ENCODE measurements at regions not wholly inside any gene's neighbourhood (a gene's known extent, or its start where the extent isn't known, plus 50 kb on each side); places are given as distances from the start of the nearest gene placed in this dataset.

DNA sequence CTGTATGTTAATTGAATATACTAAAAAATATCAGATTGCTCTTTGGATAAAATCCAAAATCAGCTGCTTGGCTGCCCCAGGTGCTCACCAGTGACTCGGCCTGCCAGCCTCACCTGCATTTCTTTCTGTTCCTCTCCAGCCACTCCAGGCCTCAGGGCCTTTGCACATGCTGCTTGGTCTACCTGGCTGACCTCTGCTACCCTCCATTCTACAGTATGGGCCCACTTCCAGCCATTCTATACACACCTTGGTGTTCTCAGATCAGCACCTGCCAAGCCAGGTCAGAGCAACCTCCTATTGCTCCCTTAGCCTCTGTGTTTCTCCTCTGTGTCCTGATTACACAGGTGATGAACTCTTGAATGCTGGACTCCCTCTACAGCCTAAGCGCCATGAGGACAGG is 106.6 kb upstream of the TWIST2 start:
- intact Hi-C loops (cut with DNase I), result no loop called here
- no peaks in the 10 kb centered on the region for H3K4me1 ChIP-seq
- H3K27ac ChIP-seq, result no peak overlapping the region
- H3K36me3 ChIP-seq, result no peaks in the 10 kb centered on the region
- no peak overlapping the region for H3K4me3 ChIP-seq
- DNase-seq (ENCODE audit: extremely low spot score in 2 of 2), result peak in 1 of 2 donors; percentile 55
- H3K27me3 ChIP-seq, result no peaks in the 10 kb centered on the region
- no peaks in the 10 kb centered on the region for H3K9me3 ChIP-seq
- TF ChIP-seq POLR2A (IDR thresholded peaks at IDR 0.05) (no peak), CTCF (IDR thresholded peaks at IDR 0.05) (no peak), POLR2AphosphoS5 (IDR thresholded peaks at IDR 0.05; ENCODE audit: insufficient read depth in 1 of 2, low read depth in 1 of 2) (no peak)

GRCh38 chr2:238742066-238742465 is 105.8 kb upstream of the TWIST2 start:
- H3K27me3 ChIP-seq, result no peaks in the 10 kb centered on the region
- intact Hi-C loops (cut with DNase I), result no loop called here
- no peak for DNase-seq (ENCODE audit: extremely low spot score in 2 of 2)
- no peaks in the 10 kb centered on the region for H3K4me1 ChIP-seq
- no peak overlapping the region for H3K4me3 ChIP-seq
- H3K36me3 ChIP-seq, result no peaks in the 10 kb centered on the region
- no peaks in the 10 kb centered on the region for H3K9me3 ChIP-seq
- no peak for TF ChIP-seq POLR2A (IDR thresholded peaks at IDR 0.05)
- no peak for TF ChIP-seq CTCF (IDR thresholded peaks at IDR 0.05)
- no peak for TF ChIP-seq POLR2AphosphoS5 (IDR thresholded peaks at IDR 0.05; ENCODE audit: insufficient read depth in 1 of 2, low read depth in 1 of 2)
- H3K27ac ChIP-seq, result no peak overlapping the region

DNA sequence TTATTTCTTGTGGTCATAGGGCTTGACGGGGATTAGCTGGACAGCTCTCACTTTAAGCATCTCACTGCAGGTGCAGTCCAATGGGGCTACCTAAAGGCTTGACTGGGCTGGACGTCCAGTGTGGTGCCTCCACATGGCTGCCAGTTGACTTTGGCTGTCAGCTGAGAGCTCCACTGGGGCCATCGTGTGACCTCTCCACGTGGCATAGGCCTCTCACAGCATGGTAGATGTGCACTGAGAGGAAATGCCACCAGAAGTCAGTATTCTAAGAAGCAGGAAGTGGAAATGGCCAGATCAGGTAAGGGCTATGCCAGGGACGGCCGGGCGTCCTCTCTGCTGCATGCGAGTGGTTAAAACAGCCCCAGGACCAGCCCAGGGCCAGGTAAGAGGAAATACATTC is 105.2 kb upstream of the TWIST2 start:
- H3K9me3 ChIP-seq, result no peaks in the 10 kb centered on the region
- peak in 1 of 2 donors; percentile 58 for DNase-seq (ENCODE audit: extremely low spot score in 2 of 2)
- no peak overlapping the region for H3K4me3 ChIP-seq
- intact Hi-C loops (cut with DNase I), result no loop called here
- TF ChIP-seq POLR2A (IDR thresholded peaks at IDR 0.05) (no peak), CTCF (IDR thresholded peaks at IDR 0.05) (no peak), POLR2AphosphoS5 (IDR thresholded peaks at IDR 0.05; ENCODE audit: insufficient read depth in 1 of 2, low read depth in 1 of 2) (no peak)
- no peaks in the 10 kb centered on the region for H3K4me1 ChIP-seq
- no peaks in the 10 kb centered on the region for H3K36me3 ChIP-seq
- no peak overlapping the region for H3K27ac ChIP-seq
- H3K27me3 ChIP-seq, result no peaks in the 10 kb centered on the region

- DNase-seq (ENCODE audit: extremely low spot score in 2 of 2), result peak in 1 of 2 donors; percentile 95
- Histone ChIP-seq H3K27ac (no peak overlapping the region), H3K36me3 (no peaks in the 10 kb centered on the region), H3K4me1 (no peaks in the 10 kb centered on the region), H3K4me3 (no peak overlapping the region), H3K27me3 (no peaks in the 10 kb centered on the region), H3K9me3 (no peaks in the 10 kb centered on the region)
- TF ChIP-seq POLR2AphosphoS5 (IDR thresholded peaks at IDR 0.05; ENCODE audit: insufficient read depth in 1 of 2, low read depth in 1 of 2), result no peak
- intact Hi-C loops (cut with DNase I), result no loop called here
Observed at GRCh38 chr2:238743243-238744065, 104.4 kb upstream of the TWIST2 start.

- peaks cover 3% of the 10 kb centered on the region for H3K9me3 ChIP-seq
- no peak overlapping the region for H3K27ac ChIP-seq
- no peak for DNase-seq (ENCODE audit: extremely low spot score in 2 of 2)
- no peak for TF ChIP-seq POLR2AphosphoS5 (IDR thresholded peaks at IDR 0.05; ENCODE audit: insufficient read depth in 1 of 2, low read depth in 1 of 2)
- TF ChIP-seq POLR2A (IDR thresholded peaks at IDR 0.05), result no peak
- H3K36me3 ChIP-seq, result no peaks in the 10 kb centered on the region
- H3K27me3 ChIP-seq, result no peaks in the 10 kb centered on the region
- intact Hi-C loops (cut with DNase I), result no loop called here
- no peak overlapping the region for H3K4me3 ChIP-seq
- H3K4me1 ChIP-seq, result no peaks in the 10 kb centered on the region
Observed at GRCh38 chr2:238744951-238745350, 102.9 kb upstream of the TWIST2 start.

DNA sequence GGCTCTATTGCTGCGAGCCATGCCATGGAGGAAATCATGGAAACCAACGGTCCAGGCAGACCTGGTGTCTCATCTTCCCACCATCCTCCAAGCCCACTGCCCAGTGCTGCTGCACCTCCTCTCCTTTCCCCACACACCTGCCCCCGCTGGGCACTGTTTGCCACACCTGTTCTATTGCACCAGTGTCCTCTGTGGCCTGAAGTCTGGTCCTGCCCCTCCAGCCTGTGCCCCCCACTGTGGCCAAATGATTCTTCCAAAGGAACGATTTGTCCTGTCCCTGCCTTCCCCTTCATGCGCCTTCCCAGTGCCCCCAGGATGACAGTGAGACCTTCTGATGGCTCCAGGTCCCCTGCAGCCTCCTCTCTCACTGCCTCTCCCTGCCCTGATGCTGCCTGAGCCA is 101.9 kb upstream of the TWIST2 start:
- Histone ChIP-seq H3K9me3 (peaks cover 6% of the 10 kb centered on the region), H3K4me3 (no peak overlapping the region), H3K4me1 (no peaks in the 10 kb centered on the region), H3K27me3 (no peaks in the 10 kb centered on the region), H3K36me3 (no peaks in the 10 kb centered on the region), H3K27ac (no peak overlapping the region)
- intact Hi-C loops (cut with DNase I), result no loop called here
- no peak for DNase-seq (ENCODE audit: extremely low spot score in 2 of 2)
- TF ChIP-seq POLR2A (IDR thresholded peaks at IDR 0.05), result no peak
- no peak for TF ChIP-seq CTCF (IDR thresholded peaks at IDR 0.05)
- TF ChIP-seq POLR2AphosphoS5 (IDR thresholded peaks at IDR 0.05; ENCODE audit: insufficient read depth in 1 of 2, low read depth in 1 of 2), result no peak

All from vagina (tissue), 2 donors.